ENCODE measurements at regions not wholly inside any gene's neighbourhood (a gene's known extent, or its start where the extent isn't known, plus 50 kb on each side); places are given as distances from the start of the nearest gene placed in this dataset.

- H4K20me1 ChIP-seq (ENCODE audit: low read length): no peaks in the 10 kb centered on the region
- H3K4me1 ChIP-seq (ENCODE audit: insufficient read depth, low read length): no peaks in the 10 kb centered on the region
- no peaks in the 10 kb centered on the region for H3K79me2 ChIP-seq (ENCODE audit: low read length)
- no peaks in the 10 kb centered on the region for H3K27me3 ChIP-seq (ENCODE audit: low read length)
- H3K9me3 ChIP-seq (ENCODE audit: low read length): no peaks in the 10 kb centered on the region
- ChIA-PET POLR2A (ENCODE audit: unreplicated experiment) (no interaction called here), CTCF (no interaction called here)
- no peaks in the 10 kb centered on the region for H3K9me2 ChIP-seq (replicated peaks; ENCODE audit: low read length)
- H3K36me3 ChIP-seq (ENCODE audit: low read depth, low read length): no peaks in the 10 kb centered on the region
- no peak overlapping the region for H2AFZ ChIP-seq (ENCODE audit: low read length)
- no peak overlapping the region for H3K4me2 ChIP-seq (ENCODE audit: low read length)
- DNase-seq (no peak), ATAC-seq (no peak)
- intact Hi-C loops (cut with micrococcal nuclease): no loop called here
- no peak overlapping the region for H3K9ac ChIP-seq (ENCODE audit: low read length)
- no peak overlapping the region for H3K4me3 ChIP-seq (ENCODE audit: low read length)
- BruUV-seq (replicated peaks): no TSS peak
- H3K27ac ChIP-seq (ENCODE audit: low read length): no peak overlapping the region
- no peak for TF ChIP-seq EZH2 (IDR thresholded peaks at IDR 0.05; ENCODE audit: low read length, unreplicated experiment)
- no peak for TF ChIP-seq EZH2phosphoT487 (IDR thresholded peaks at IDR 0.05; ENCODE audit: borderline replicate concordance, low read length)
- no peak for TF ChIP-seq CTCF (conservative IDR thresholded peaks at IDR 0.05; ENCODE audit: low read depth, low read length)
- no peaks in the 10 kb centered on the region for H3F3A ChIP-seq (ENCODE audit: low read length, unreplicated experiment)
These were observed 488.9 kb downstream of the SHISA9 start for GRCh38 chr16:13390093-13390985.

DNA sequence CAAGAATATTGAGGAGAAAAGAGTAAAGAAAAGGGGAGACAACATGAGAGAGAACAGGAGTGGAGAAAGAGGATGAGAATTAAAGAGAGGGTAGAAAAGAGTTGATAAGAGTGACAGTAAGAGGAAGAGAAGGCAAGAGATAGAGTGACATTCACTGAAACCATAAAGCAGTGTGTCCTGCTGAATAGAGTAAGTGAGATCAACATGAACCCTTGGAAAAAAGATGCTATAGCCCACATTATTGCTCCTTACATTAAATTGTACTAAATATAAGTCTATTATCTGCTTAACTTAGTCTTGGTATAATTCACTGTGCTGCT lies 489.5 kb downstream of the SHISA9 start:
- Histone ChIP-seq H3K27ac (ENCODE audit: low read length) (no peak overlapping the region), H4K20me1 (ENCODE audit: low read length) (no peaks in the 10 kb centered on the region), H3K4me1 (ENCODE audit: insufficient read depth, low read length) (no peaks in the 10 kb centered on the region), H3K9me3 (ENCODE audit: low read length) (no peaks in the 10 kb centered on the region), H3K4me3 (ENCODE audit: low read length) (no peak overlapping the region), H3F3A (ENCODE audit: low read length, unreplicated experiment) (no peaks in the 10 kb centered on the region), H2AFZ (ENCODE audit: low read length) (no peak overlapping the region), H3K36me3 (ENCODE audit: low read depth, low read length) (no peaks in the 10 kb centered on the region), H3K4me2 (ENCODE audit: low read length) (no peak overlapping the region), H3K9ac (ENCODE audit: low read length) (no peak overlapping the region), H3K79me2 (ENCODE audit: low read length) (no peaks in the 10 kb centered on the region), H3K9me2 (replicated peaks; ENCODE audit: low read length) (no peaks in the 10 kb centered on the region), H3K27me3 (ENCODE audit: low read length) (no peaks in the 10 kb centered on the region)
- POLR2A ChIA-PET (ENCODE audit: unreplicated experiment): no interaction called here
- no TSS peak for BruUV-seq (replicated peaks)
- ATAC-seq (no peak), DNase-seq (no peak)
- intact Hi-C loops (cut with micrococcal nuclease): no loop called here
- no peak for TF ChIP-seq EZH2phosphoT487 (IDR thresholded peaks at IDR 0.05; ENCODE audit: borderline replicate concordance, low read length)
- TF ChIP-seq EZH2 (IDR thresholded peaks at IDR 0.05; ENCODE audit: low read length, unreplicated experiment): no peak
- TF ChIP-seq CTCF (conservative IDR thresholded peaks at IDR 0.05; ENCODE audit: low read depth, low read length): no peak
- CTCF ChIA-PET: no interaction called here

DNA sequence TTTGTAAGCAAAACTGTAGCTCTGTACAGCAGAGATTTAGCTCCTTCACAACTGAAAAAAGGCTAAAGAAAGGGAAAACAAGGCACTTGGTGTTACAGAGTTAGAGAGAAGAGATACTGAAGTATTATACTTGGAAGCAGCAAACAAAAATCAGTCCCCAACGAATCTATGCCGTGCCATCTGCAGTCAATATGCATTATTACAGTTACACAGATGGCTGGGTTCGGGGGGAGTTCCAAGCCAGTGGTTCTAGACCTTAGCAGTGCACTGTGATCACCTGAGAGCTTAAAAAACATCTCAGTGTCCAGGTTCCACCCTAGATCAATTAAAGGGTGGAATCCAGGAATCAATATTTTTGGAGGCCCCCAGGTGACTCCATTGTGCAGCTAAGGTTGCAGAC lies 489.9 kb downstream of the SHISA9 start:
- no peaks in the 10 kb centered on the region for H3K4me1 ChIP-seq (ENCODE audit: insufficient read depth, low read length)
- no TSS peak for BruUV-seq (replicated peaks)
- intact Hi-C loops (cut with micrococcal nuclease): no loop called here
- H3K9me2 ChIP-seq (replicated peaks; ENCODE audit: low read length): no peaks in the 10 kb centered on the region
- CTCF ChIA-PET: no interaction called here
- H3K9me3 ChIP-seq (ENCODE audit: low read length): no peaks in the 10 kb centered on the region
- H3F3A ChIP-seq (ENCODE audit: low read length, unreplicated experiment): no peaks in the 10 kb centered on the region
- H3K4me2 ChIP-seq (ENCODE audit: low read length): no peak overlapping the region
- no peak overlapping the region for H2AFZ ChIP-seq (ENCODE audit: low read length)
- no peak for TF ChIP-seq EZH2 (IDR thresholded peaks at IDR 0.05; ENCODE audit: low read length, unreplicated experiment)
- no peak for TF ChIP-seq EZH2phosphoT487 (IDR thresholded peaks at IDR 0.05; ENCODE audit: borderline replicate concordance, low read length)
- TF ChIP-seq CTCF (conservative IDR thresholded peaks at IDR 0.05; ENCODE audit: low read depth, low read length): no peak
- POLR2A ChIA-PET (ENCODE audit: unreplicated experiment): no interaction called here
- no peaks in the 10 kb centered on the region for H3K79me2 ChIP-seq (ENCODE audit: low read length)
- H4K20me1 ChIP-seq (ENCODE audit: low read length): no peaks in the 10 kb centered on the region
- no peak overlapping the region for H3K27ac ChIP-seq (ENCODE audit: low read length)
- H3K36me3 ChIP-seq (ENCODE audit: low read depth, low read length): no peaks in the 10 kb centered on the region
- DNase-seq (no peak), ATAC-seq (no peak)
- H3K27me3 ChIP-seq (ENCODE audit: low read length): no peaks in the 10 kb centered on the region
- no peak overlapping the region for H3K4me3 ChIP-seq (ENCODE audit: low read length)
- no peak overlapping the region for H3K9ac ChIP-seq (ENCODE audit: low read length)

Measured in PC-3 (cell line).